GM12878 (cell line): ENCODE measurements at regions not wholly inside any gene's neighbourhood (a gene's known extent, or its start where the extent isn't known, plus 50 kb on each side); places are given as distances from the start of the nearest gene placed in this dataset.

Experiments used
- ATAC-seq: fragments of 200-7000 bp; cut with Tn5 transposase; 3 replicates; pipeline ENCODE4 v1.9.1; 2020; ENCODE audit warnings: mild to moderate bottlenecking, moderate library complexity
- BruUV-seq: library from RNA; stranded (reverse); fragments of 400-500 nt; replicated peaks from 2 replicates; lab custom pipeline; 2021; lab: Mats Ljungman, UMichigan
- CTCF ChIA-PET: fragments of 300-600 bp; sonication (Branson Sonifier 250); formaldehyde crosslinking; extraction: SDS; loops from one replicate; lab custom pipeline; 2021; ENCODE audit warnings: inconsistent platforms; lab: Yijun Ruan, JAX
- POLR2A ChIA-PET: fragments of 350-600 bp; formaldehyde crosslinking; extraction: SDS; loops from one replicate; lab custom pipeline; 2021; ENCODE audit warnings: inconsistent platforms; lab: Charles Lee
- RAD21 ChIA-PET: fragments of 300-600 bp; sonication (Branson Sonifier 250); formaldehyde crosslinking; loops from one replicate; lab custom pipeline; 2023; ENCODE audit warnings: antibody characterized with exemption; ENCODE audit not compliant: unreplicated experiment; lab: Charles Lee
- SMC1A ChIA-PET: fragments of 300-600 bp; sonication (Branson Sonifier 250); formaldehyde crosslinking; loops from one replicate; lab custom pipeline; 2023; ENCODE audit not compliant: unreplicated experiment, uncharacterized antibody; lab: Charles Lee
- DNase-seq: peaks from one replicate; pipeline ENCODE4 v3.0.0-alpha.2; 2011; ENCODE audit warnings: low read depth, low spot score
- FAIRE-seq: peaks from 3 replicates; lab custom pipeline; 2011; peaks lifted over from hg19 to GRCh38; lab: Jason Lieb, UNC
- H2AFZ ChIP-seq: 2 replicates; pipeline ENCODE4 v1.6.0; 2011; ENCODE audit warnings: low read depth, low read length, control low read depth; ENCODE audit not compliant: control insufficient read depth
- H3K27ac ChIP-seq: 2 replicates; pipeline ENCODE4 v1.5.1; 2011; ENCODE audit warnings: control low read depth; ENCODE audit not compliant: control insufficient read depth, insufficient read depth
- H3K27me3 ChIP-seq, 2 experiments: replicated peaks in 1 of 2; 2 replicates each; pipeline versions ENCODE4 v1.6.0 to v1.6.1; 2011; ENCODE audit warnings: low read length in 1 of 2; ENCODE audit not compliant: control insufficient read depth in 2 of 2, insufficient read depth in 2 of 2
- H3K36me3 ChIP-seq, 2 experiments: 2 replicates each; pipeline ENCODE4 v1.5.1; 2011; ENCODE audit warnings: low read length in 1 of 2; ENCODE audit not compliant: control insufficient read depth in 2 of 2, insufficient read depth in 2 of 2
- H3K4me1 ChIP-seq: 2 replicates; pipeline ENCODE4 v1.6.1; 2011; ENCODE audit warnings: mild to moderate bottlenecking, low read length, moderate library complexity, mixed read lengths; ENCODE audit not compliant: control insufficient read depth, insufficient read depth
- H3K4me2 ChIP-seq: 2 replicates; pipeline ENCODE4 v1.6.0; 2011; ENCODE audit warnings: control low read depth; ENCODE audit not compliant: control insufficient read depth, insufficient read depth
- H3K4me3 ChIP-seq: fragments of 200-600 bp; sonication (generic); 2 replicates; pipeline ENCODE4 v1.5.1; 2016
- H3K79me2 ChIP-seq: 2 replicates; pipeline ENCODE4 v1.6.0; 2011; ENCODE audit warnings: low read length; ENCODE audit not compliant: control insufficient read depth, insufficient read depth
- H3K9ac ChIP-seq: 2 replicates; pipeline ENCODE4 v1.8.0; 2011; ENCODE audit warnings: low read length, control low read depth, mixed read lengths; ENCODE audit not compliant: control insufficient read depth, insufficient read depth
- H3K9me3 ChIP-seq: replicated peaks from 3 replicates; pipeline ENCODE4 v1.5.1; 2011; ENCODE audit warnings: mild to moderate bottlenecking, low read length; ENCODE audit not compliant: control insufficient read depth, insufficient read depth
- H4K20me1 ChIP-seq: 2 replicates; pipeline ENCODE4 v1.6.0; 2011; ENCODE audit not compliant: control insufficient read depth, insufficient read depth
- ATF3 ChIP-seq: IDR thresholded peaks from 2 replicates; pipeline ENCODE4 v1.6.1; 2011; ENCODE audit warnings: low read depth, mild to moderate bottlenecking, low read length, moderate library complexity, borderline replicate concordance; ENCODE audit errors: extremely low read depth
- BACH1 ChIP-seq: fragments of 450-650 bp; IDR thresholded peaks from 2 replicates; pipeline ENCODE4 v1.6.1; 2017; ENCODE audit warnings: mild to moderate bottlenecking, borderline replicate concordance
- CBX5 ChIP-seq: sonication (generic); IDR thresholded peaks from 2 replicates; pipeline ENCODE4 v1.6.1; 2016; ENCODE audit warnings: low read depth, moderate library complexity, mild to moderate bottlenecking, inconsistent platforms
- CTCF ChIP-seq, 3 experiments: IDR thresholded peaks in 2 of 3; conservative IDR thresholded peaks in 1 of 3; 2 replicates each; pipeline ENCODE4 v1.5.1; 2011; ENCODE audit warnings: low read depth in 3 of 3, low read length in 3 of 3, mild to moderate bottlenecking in 3 of 3, control low read depth in 2 of 3, moderate library complexity in 2 of 3, inconsistent platforms in 1 of 3, mixed read lengths in 1 of 3; ENCODE audit not compliant: control insufficient read depth in 2 of 3, insufficient read depth in 1 of 3; ENCODE audit errors: extremely low read depth in 1 of 3
- IKZF1 ChIP-seq: fragments of 450-650 bp; conservative IDR thresholded peaks from 2 replicates; pipeline ENCODE4 v1.6.1; 2017; ENCODE audit warnings: antibody characterized with exemption, mild to moderate bottlenecking
- NR2F1 ChIP-seq: fragments of 450-650 bp; conservative IDR thresholded peaks from 2 replicates; pipeline ENCODE4 v1.6.1; 2017; ENCODE audit warnings: mild to moderate bottlenecking
- RB1 ChIP-seq: fragments of 450-650 bp; formaldehyde crosslinking; IDR thresholded peaks from 2 replicates; pipeline ENCODE4 v1.6.1; 2017; ENCODE audit warnings: mild to moderate bottlenecking, borderline replicate concordance
- RELA ChIP-seq: fragments of 450-650 bp; IDR thresholded peaks from 2 replicates; pipeline ENCODE4 v1.8.0; 2014; ENCODE audit warnings: borderline replicate concordance; ENCODE audit not compliant: partially characterized antibody
- SMAD5 ChIP-seq: IDR thresholded peaks from 2 replicates; pipeline ENCODE4 v1.6.1; 2016; ENCODE audit warnings: antibody characterized with exemption, low read depth
- ZBTB4 ChIP-seq: fragments of 450-650 bp; formaldehyde crosslinking; IDR thresholded peaks from 2 replicates; pipeline ENCODE4 v1.4.0; 2022; ENCODE audit warnings: mild to moderate bottlenecking, moderate library complexity
- WGBS: methylation state at CpG from one replicate; pipeline ENCODE4 v1.1.6; 2016; ENCODE audit warnings: low lambda C conversion rate; ENCODE audit not compliant: insufficient replicate concordance, insufficient coverage; ENCODE audit errors: missing lambda C conversion rate; 5-methylcytosine and 5-hydroxymethylcytosine counted together
- in situ Hi-C: fragments of 300-500 bp; cut with MboI; formaldehyde crosslinking; loops from 9 replicates; pipeline ENCODE4 v1.14.3; 2018; ENCODE audit warnings: mixed read lengths
- intact Hi-C: fragments of 100-400 bp; cut with micrococcal nuclease; formaldehyde crosslinking; loops from one replicate; pipeline ENCODE4 v1.14.2; 2022; ENCODE audit not compliant: unreplicated experiment
- TF ChIP-seq, protein P1 (sequence below): IDR thresholded peaks from 2 replicates; pipeline ENCODE4 v1.6.1; 2012; ENCODE audit warnings: low read depth, low read length, improper control_type of control experiment

DNA sequence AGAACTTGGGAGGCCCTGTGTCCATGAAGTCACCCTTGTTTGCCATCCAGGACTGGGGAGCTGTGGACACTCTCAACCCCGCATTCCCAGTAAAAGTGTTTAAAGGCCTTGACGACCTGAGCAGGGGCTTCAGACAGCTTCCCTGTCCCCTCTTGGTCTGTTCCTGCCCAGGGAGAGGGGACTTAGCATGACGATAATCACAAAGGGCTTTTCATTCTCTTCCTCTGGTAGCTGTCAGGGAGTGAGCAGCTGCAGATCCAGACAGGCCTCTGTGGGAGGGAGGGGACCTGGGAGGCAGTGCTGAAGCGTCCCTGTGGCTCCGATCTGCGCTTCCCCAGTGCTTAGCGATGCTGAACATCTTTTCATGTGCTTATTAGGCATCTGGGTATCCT lies 77.8 kb upstream of the HS6ST1 start:
- Histone ChIP-seq H3K27me3 (0 out of 4 replicates have a peak, but pooled peaks cover 0 to 3% of the 10 kb centered on the region in 2 experiments), H3K9me3 (no peaks in the 10 kb centered on the region), H3K79me2 (no peaks in the 10 kb centered on the region), H3K9ac (no peak overlapping the region), H3K4me1 (no peaks in the 10 kb centered on the region), H3K36me3 (no peaks in the 10 kb centered on the region), H2AFZ (no peak overlapping the region), H3K4me3 (no peak overlapping the region), H3K4me2 (no peak overlapping the region), H4K20me1 (no peaks in the 10 kb centered on the region), H3K27ac (no peak overlapping the region)
- FAIRE-seq = no peak
- in situ Hi-C loops (no loop called here), intact Hi-C loops (no loop called here)
- no peak for DNase-seq
- no TSS peak for BruUV-seq
- 34% methylated on average over 7 of the region's 7 CpGs for WGBS
- POLR2A ChIA-PET = no interaction called here
- RAD21 ChIA-PET = no interaction called here
- CTCF ChIA-PET = no interaction called here
- ATAC-seq = no peak
- TF ChIP-seq IKZF1 (no peak), ATF3 (no peak), SMAD5 (no peak), CTCF (IDR thresholded peaks at IDR 0.05 in 2 of 3, conservative IDR thresholded peaks at IDR 0.05 in 1 of 3; ENCODE audit: control insufficient read depth in 2 of 3, extremely low read depth in 1 of 3, insufficient read depth in 1 of 3, low read depth in 3 of 3, low read length in 3 of 3) (no peak), ZBTB4 (CRISPR knock-in tag) (no peak), CBX5 (no peak), RB1 (no peak), RELA (no peak), NR2F1 (no peak), BACH1 (no peak)
- TF ChIP-seq, protein P1, sequence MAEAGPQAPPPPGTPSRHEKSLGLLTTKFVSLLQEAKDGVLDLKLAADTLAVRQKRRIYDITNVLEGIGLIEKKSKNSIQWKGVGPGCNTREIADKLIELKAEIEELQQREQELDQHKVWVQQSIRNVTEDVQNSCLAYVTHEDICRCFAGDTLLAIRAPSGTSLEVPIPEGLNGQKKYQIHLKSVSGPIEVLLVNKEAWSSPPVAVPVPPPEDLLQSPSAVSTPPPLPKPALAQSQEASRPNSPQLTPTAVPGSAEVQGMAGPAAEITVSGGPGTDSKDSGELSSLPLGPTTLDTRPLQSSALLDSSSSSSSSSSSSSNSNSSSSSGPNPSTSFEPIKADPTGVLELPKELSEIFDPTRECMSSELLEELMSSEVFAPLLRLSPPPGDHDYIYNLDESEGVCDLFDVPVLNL = no peak
- SMC1A ChIA-PET = no interaction called here
